Panc1 (cell line): ENCODE measurements at regions not wholly inside any gene's neighbourhood (a gene's known extent, or its start where the extent isn't known, plus 50 kb on each side); places are given as distances from the start of the nearest gene placed in this dataset.

ENCODE experiments used
- ATAC-seq: fragments of 200-7000 bp; cut with Tn5 transposase; 2 replicates; pipeline ENCODE4 v1.9.1; 2020; ENCODE audit warnings: mild to moderate bottlenecking, moderate library complexity
- BruUV-seq: library from RNA; stranded (reverse); fragments of 400-500 nt; replicated peaks from 2 replicates; lab custom pipeline; 2021; lab: Mats Ljungman, UMichigan
- CTCF ChIA-PET: fragments of 300-600 bp; sonication (Branson Sonifier 250); formaldehyde crosslinking; loops from one replicate; lab custom pipeline; 2022; ENCODE audit warnings: antibody characterized with exemption; lab: Charles Lee
- POLR2A ChIA-PET: fragments of 300-600 bp; sonication (Branson Sonifier 250); formaldehyde crosslinking; loops from one replicate; lab custom pipeline; 2022; ENCODE audit warnings: antibody characterized with exemption; lab: Charles Lee
- DNase-seq: peaks from one replicate; pipeline ENCODE4 v3.0.0-alpha.2; 2010; ENCODE audit warnings: low read depth, low spot score
- H3K27ac ChIP-seq: 2 replicates; pipeline ENCODE4 v1.5.1; 2011; ENCODE audit warnings: mild to moderate bottlenecking, low read length, inconsistent platforms
- H3K27me3 ChIP-seq: fragments of 200-500 bp; sonication (Bioruptor generic); 2 replicates; pipeline ENCODE4 v1.6.0; 2014; ENCODE audit warnings: low read length, inconsistent platforms; ENCODE audit not compliant: control insufficient read depth, insufficient read depth
- H3K36me3 ChIP-seq: fragments of 200-500 bp; sonication (Bioruptor generic); 2 replicates; pipeline ENCODE4 v1.5.1; 2014; ENCODE audit warnings: inconsistent platforms, mild to moderate bottlenecking, low read length, moderate library complexity; ENCODE audit not compliant: control insufficient read depth, insufficient read depth
- H3K4me1 ChIP-seq: 2 replicates; pipeline ENCODE4 v1.5.1; 2011; ENCODE audit warnings: inconsistent platforms, mild to moderate bottlenecking, low read length, moderate library complexity; ENCODE audit not compliant: control insufficient read depth, insufficient read depth
- H3K4me3 ChIP-seq, 2 experiments: 2 replicates each; pipeline ENCODE4 v1.5.1; 2011 to 2012; ENCODE audit warnings: low read depth in 2 of 2, low read length in 2 of 2, mild to moderate bottlenecking in 2 of 2, inconsistent platforms in 1 of 2, moderate library complexity in 1 of 2
- H3K9me3 ChIP-seq: fragments of 200-500 bp; sonication (Bioruptor generic); 2 replicates; pipeline ENCODE4 v1.5.1; 2014; ENCODE audit warnings: low read depth, mild to moderate bottlenecking, inconsistent platforms, low read length, moderate library complexity; ENCODE audit not compliant: control insufficient read depth, insufficient read depth
- CTCF ChIP-seq: fragments of 450-650 bp; IDR thresholded peaks from 2 replicates; pipeline ENCODE4 v1.5.1; 2017; ENCODE audit warnings: mild to moderate bottlenecking
- POLR2AphosphoS5 ChIP-seq: IDR thresholded peaks from 2 replicates; pipeline ENCODE4 v1.6.1; 2012; ENCODE audit warnings: mild to moderate bottlenecking, low read depth, low read length, moderate library complexity
- SIN3A ChIP-seq: IDR thresholded peaks from 2 replicates; pipeline ENCODE4 v1.6.1; 2012; ENCODE audit warnings: low read depth, mild to moderate bottlenecking, low read length, moderate library complexity, borderline replicate concordance; ENCODE audit not compliant: insufficient read depth
- TCF7L2 ChIP-seq: IDR thresholded peaks from 2 replicates; pipeline ENCODE4 v1.6.1; 2011; ENCODE audit warnings: mild to moderate bottlenecking, low read depth, low read length, inconsistent platforms
- in situ Hi-C: cut with HindIII; loops from 2 replicates; pipeline ENCODE4 v1.10.0; 2016; ENCODE audit warnings: low sequenced_read_pairs, low pct_unique_long_range_greater_than_20kb
- intact Hi-C: fragments of 100-400 bp; cut with micrococcal nuclease; formaldehyde crosslinking; loops from one replicate; pipeline ENCODE4 v1.10.0; 2022; ENCODE audit not compliant: unreplicated experiment
- TF ChIP-seq, protein P1 (sequence below), 2 experiments: IDR thresholded peaks; 2 replicates each; pipeline ENCODE4 v1.6.1; 2011 to 2012; ENCODE audit warnings: low read depth in 2 of 2, control low read depth in 1 of 2, low read length in 1 of 2, mild to moderate bottlenecking in 1 of 2, moderate library complexity in 1 of 2; ENCODE audit not compliant: insufficient read depth in 1 of 2

DNA sequence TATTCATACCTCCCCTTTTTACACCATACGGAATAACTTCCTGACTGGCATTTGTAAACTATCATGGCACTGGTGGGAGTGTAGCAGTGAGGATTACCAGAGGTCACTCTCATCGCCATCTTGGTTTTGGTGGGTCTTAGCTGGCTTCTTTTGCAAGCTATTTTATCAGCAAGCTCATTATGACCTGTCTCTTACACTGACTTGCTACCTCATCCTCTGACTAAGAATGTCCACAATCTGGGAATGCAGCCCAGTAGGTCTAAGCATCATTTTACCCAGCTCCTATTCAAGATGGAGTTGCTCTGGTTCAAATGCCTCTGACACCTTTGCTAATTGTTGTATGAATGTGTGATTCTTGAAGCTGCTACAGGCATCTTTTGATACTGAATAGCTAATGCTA lies 950.8 kb upstream of the SLC39A10 start:
- H3K4me3 ChIP-seq, result no peak overlapping the region
- no TSS peak for BruUV-seq
- H3K4me1 ChIP-seq, result no peaks in the 10 kb centered on the region
- TF ChIP-seq POLR2AphosphoS5 (no peak), SIN3A (no peak), TCF7L2 (no peak), CTCF (no peak)
- TF ChIP-seq, protein P1, sequence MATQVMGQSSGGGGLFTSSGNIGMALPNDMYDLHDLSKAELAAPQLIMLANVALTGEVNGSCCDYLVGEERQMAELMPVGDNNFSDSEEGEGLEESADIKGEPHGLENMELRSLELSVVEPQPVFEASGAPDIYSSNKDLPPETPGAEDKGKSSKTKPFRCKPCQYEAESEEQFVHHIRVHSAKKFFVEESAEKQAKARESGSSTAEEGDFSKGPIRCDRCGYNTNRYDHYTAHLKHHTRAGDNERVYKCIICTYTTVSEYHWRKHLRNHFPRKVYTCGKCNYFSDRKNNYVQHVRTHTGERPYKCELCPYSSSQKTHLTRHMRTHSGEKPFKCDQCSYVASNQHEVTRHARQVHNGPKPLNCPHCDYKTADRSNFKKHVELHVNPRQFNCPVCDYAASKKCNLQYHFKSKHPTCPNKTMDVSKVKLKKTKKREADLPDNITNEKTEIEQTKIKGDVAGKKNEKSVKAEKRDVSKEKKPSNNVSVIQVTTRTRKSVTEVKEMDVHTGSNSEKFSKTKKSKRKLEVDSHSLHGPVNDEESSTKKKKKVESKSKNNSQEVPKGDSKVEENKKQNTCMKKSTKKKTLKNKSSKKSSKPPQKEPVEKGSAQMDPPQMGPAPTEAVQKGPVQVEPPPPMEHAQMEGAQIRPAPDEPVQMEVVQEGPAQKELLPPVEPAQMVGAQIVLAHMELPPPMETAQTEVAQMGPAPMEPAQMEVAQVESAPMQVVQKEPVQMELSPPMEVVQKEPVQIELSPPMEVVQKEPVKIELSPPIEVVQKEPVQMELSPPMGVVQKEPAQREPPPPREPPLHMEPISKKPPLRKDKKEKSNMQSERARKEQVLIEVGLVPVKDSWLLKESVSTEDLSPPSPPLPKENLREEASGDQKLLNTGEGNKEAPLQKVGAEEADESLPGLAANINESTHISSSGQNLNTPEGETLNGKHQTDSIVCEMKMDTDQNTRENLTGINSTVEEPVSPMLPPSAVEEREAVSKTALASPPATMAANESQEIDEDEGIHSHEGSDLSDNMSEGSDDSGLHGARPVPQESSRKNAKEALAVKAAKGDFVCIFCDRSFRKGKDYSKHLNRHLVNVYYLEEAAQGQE (IDR thresholded peaks at IDR 0.05; ENCODE audit: insufficient read depth in 1 of 2, low read depth in 2 of 2, low read length in 1 of 2), result no peak
- ChIA-PET CTCF (no interaction called here), POLR2A (no interaction called here)
- in situ Hi-C loops (no loop called here), intact Hi-C loops (no loop called here)
- ATAC-seq (no peak), DNase-seq (no peak)
- no peak overlapping the region for H3K27ac ChIP-seq
- H3K9me3 ChIP-seq, result no peaks in the 10 kb centered on the region
- no peaks in the 10 kb centered on the region for H3K36me3 ChIP-seq
- H3K27me3 ChIP-seq, result no peaks in the 10 kb centered on the region

GRCh38 chr2:194705398-194705797 lies 951.6 kb upstream of the SLC39A10 start:
- ATAC-seq (no peak), DNase-seq (no peak)
- no peaks in the 10 kb centered on the region for H3K4me1 ChIP-seq
- no peaks in the 10 kb centered on the region for H3K9me3 ChIP-seq
- H3K4me3 ChIP-seq, result no peak overlapping the region
- in situ Hi-C loops, result no loop called here
- no peaks in the 10 kb centered on the region for H3K36me3 ChIP-seq
- H3K27ac ChIP-seq, result no peak overlapping the region
- intact Hi-C loops, result no loop called here
- no peaks in the 10 kb centered on the region for H3K27me3 ChIP-seq
- BruUV-seq, result no TSS peak
- POLR2A ChIA-PET, result no interaction called here
- CTCF ChIA-PET, result no interaction called here
- TF ChIP-seq, protein P1 (IDR thresholded peaks at IDR 0.05; ENCODE audit: insufficient read depth in 1 of 2, low read depth in 2 of 2, low read length in 1 of 2), result no peak
- no peak for TF ChIP-seq CTCF
- no peak for TF ChIP-seq POLR2AphosphoS5
